HG03521 (cell line): ENCODE measurements at regions not wholly inside any gene's neighbourhood (a gene's known extent, or its start where the extent isn't known, plus 50 kb on each side); places are given as distances from the start of the nearest gene placed in this dataset.
"Not testable (repeated sequence)": the region's sequence is repeated elsewhere in the genome, so short reads cannot be mapped to it uniquely, and the experiment has no call there.

Experiments used
- ATAC-seq: cut with Tn5 transposase; IDR thresholded peaks from one replicate; pipeline ENCODE4 v1.9.1; 2021; ENCODE audit warnings: mild to moderate bottlenecking, moderate library complexity; ENCODE audit not compliant: unreplicated experiment

DNA sequence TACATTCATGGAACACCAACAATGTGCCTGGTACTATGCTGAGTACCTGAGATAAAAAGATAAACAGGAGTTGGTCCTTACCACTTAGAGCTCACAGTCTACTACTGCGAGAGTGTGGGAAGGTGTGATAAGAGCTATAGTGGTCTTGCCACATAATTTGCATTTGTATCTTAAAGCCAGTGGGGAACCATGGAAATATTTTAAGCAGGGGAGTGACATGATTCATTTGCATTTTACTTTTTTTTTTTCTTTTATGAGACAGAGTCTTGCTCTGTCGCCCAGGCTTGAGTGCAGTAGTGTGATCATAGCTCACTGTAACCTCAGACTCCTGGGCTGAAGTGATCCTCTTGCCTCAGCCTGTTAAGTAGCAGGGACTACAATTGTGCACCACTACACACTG lies 53.6 kb downstream of the SRGAP2 start:
- peak; percentile 93 for ATAC-seq

DNA sequence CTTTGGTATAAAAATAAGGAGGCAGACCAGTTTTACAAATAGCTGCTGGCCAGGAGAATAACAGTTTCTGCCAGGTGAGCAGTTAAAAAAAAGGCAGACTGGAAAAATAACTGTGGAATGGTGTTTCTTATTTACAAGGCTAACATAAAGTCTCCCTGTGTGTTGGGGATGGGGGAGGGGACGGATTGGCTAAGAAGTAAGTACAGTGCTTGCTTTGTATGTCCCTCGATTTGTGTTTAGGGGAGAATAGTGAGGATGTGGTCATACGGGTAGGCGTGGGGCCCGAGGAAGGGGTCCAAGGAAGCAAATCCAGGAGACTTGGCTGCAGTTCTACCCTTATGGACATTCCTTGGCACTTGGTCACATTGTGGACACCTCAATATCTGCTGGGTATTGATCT lies 58.1 kb downstream of the SRGAP2 start:
- not testable (repeated sequence) for ATAC-seq

GRCh38 chr1:206262424-206262823 lies 59.1 kb downstream of the SRGAP2 start:
- not testable (repeated sequence) for ATAC-seq

DNA sequence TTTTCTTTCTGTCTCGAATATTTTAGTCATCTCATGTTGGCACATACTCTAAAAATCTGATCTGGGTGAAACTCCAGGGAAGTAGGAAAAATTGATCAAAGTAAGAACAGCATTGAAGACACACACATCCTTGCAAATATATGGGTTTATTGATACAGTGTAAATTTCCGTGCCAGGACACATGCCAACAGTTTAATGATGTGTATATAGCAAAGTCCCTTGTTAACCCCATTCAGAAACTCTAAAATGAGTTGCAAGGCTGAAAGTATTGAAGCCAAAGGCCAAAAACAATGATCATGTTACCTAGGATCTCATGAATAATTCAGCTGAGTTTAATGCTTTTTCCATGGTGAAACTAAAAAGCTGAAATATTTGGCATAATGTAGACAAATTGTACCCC lies 61.6 kb downstream of the SRGAP2 start:
- ATAC-seq: not testable (repeated sequence)

DNA sequence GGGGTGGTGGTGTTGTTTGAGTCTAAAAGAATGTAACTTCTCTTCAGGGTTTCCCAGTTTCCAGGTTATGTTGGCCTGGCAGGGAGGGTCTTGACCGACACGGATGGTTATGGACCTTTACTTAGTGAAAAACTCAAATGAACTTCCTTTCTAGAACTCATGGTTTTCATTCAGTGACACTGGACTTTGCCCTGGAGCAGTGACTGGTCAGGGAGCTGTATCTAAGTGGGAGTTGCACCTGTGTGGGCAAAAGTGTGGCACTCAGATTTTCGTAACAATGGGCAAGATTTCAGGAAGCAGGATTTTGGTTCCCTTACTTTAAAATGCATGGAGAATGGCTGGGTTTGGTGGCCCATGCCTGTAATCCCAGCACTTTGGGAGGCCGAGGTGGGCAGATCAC lies 67.8 kb downstream of the SRGAP2 start:
- not testable (repeated sequence) for ATAC-seq

DNA sequence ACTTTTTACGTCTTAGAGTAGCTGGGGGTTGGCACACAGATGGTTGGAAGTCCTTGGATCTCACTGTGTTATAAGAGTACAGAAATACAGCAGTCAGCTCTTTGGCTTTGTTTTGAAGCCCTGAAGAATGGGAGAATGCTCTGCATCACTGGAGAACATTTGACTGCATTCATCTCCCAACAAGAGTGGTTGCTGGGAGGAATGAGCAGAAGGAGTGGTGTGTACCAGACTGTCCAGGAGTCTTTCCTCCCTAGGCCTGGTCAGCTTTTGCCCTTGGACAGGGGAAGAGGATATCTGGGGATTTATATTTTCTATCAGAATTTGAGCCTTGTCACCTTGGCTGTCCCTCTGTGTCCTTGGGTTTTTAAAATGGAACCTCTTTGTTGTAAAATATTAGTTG lies 69.8 kb downstream of the SRGAP2 start:
- not testable (repeated sequence) for ATAC-seq

DNA sequence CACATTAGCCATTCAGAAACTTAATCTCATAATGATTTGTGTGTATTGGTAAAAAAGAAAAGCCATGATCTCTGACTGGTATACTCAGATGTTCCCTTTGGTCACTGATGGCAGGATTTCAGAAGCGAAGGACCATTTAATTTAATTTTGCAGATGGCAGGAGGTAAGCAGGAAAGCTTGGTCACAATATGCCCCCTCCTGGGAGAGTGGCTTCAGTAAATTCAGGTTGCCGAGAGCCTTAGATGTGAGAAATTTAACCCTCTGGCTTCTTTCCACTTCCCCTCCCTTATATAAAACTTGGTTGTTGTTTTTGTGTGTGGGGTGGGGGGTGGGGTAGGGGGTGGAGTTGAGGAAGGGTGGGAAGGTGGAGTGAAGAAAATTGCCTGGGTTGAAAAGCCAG lies 72.8 kb downstream of the SRGAP2 start:
- not testable (repeated sequence) for ATAC-seq

- not testable (repeated sequence) for ATAC-seq
Measured at GRCh38 chr1:206278683-206279082, 75.3 kb downstream of the SRGAP2 start.

GRCh38 chr1:206280683-206281082 lies 77.3 kb downstream of the SRGAP2 start:
- ATAC-seq: not testable (repeated sequence)

- ATAC-seq: not testable (repeated sequence)
Measured at GRCh38 chr1:206281912-206282654, 78.7 kb downstream of the SRGAP2 start.

GRCh38 chr1:206285024-206285960 lies 82.0 kb downstream of the SRGAP2 start:
- ATAC-seq: not testable (repeated sequence)

GRCh38 chr1:206287759-206288158 lies 84.4 kb downstream of the SRGAP2 start:
- not testable (repeated sequence) for ATAC-seq

DNA sequence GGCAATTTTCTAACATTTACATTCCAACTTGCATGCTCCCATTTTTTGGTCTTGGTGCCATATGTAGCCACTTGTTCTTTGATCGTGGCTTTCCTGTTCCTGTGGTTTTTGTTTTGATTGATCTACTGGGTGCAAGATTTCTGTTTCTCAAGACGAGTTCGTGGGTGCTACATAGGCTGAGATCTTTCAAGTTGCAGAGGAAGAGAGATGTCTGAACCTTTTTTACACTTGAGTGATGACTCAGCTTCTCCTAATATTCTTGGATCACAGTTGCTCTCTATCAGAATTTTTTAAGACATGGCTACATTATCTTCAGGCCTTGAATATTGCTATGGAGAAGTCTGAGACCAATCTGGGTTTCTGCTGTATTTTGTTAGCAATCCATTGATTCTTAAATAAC lies 85.1 kb downstream of the SRGAP2 start:
- ATAC-seq: not testable (repeated sequence)

GRCh38 chr1:206297145-206298031 lies 94.0 kb downstream of the SRGAP2 start:
- not testable (repeated sequence) for ATAC-seq

- ATAC-seq: not testable (repeated sequence)
Measured at GRCh38 chr1:206298032-206298392, 94.7 kb downstream of the SRGAP2 start.

DNA sequence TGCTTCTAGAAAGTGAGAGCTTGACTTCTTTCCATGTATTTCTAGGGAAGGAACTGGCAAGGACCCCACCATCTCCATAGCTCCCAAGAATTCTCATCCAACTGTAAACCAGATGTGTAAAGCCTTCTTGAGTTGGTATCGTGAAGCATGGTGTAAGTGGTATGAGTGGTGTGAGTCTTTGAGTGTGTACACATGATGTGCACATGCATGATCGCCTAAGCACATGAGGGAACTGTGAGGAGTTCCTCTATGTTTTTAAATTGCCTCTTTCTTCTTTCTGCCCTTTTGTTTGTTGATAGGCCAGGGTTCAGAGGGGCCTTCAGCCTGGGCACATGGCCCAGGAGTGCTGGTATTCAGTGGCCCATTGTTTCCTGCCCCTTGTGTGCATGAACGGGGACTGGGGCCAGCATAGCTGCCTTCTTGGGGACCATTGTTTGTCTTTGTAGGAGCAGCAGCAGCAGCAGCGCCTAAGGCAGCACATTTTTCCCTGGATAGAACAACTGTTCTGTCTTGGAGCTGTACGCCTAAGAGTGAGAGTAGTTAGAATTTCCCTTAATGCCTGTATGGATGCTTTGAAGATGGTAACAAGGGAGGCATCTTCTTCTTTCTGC lies 95.9 kb downstream of the SRGAP2 start:
- ATAC-seq: not testable (repeated sequence)

GRCh38 chr1:206299942-206300341 lies 96.6 kb downstream of the SRGAP2 start:
- ATAC-seq: not testable (repeated sequence)

DNA sequence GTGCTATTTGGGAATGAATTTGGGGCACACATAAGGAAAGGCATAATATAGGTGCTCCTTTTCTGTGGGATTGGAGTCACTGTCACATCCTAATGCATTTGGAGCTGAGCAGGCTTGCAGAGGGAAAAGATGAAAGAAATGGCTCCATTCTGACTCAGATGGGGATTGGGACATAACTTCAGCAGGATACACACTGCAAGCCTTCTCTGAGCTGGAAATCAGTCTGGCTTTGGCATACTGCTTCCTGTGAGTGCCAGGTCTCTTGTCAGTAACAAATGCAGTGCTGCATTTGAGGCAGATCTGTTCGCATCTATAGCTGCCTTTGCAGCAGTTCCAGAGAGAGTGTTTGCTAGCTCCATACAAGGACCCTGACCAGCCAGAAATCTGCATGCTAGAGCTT lies 98.7 kb downstream of the SRGAP2 start:
- ATAC-seq: not testable (repeated sequence)

- ATAC-seq: not testable (repeated sequence)
Measured at GRCh38 chr1:206307442-206307841, 104.1 kb downstream of the SRGAP2 start.

- ATAC-seq: not testable (repeated sequence)
Measured at GRCh38 chr1:206310948-206311347, 107.6 kb downstream of the SRGAP2 start.
